Neural cell (in vitro differentiated cells): ENCODE measurements at regions not wholly inside any gene's neighbourhood (a gene's known extent, or its start where the extent isn't known, plus 50 kb on each side); places are given as distances from the start of the nearest gene placed in this dataset.

Experiments
- H2AFZ ChIP-seq: fragments of 200-600, 300-800 bp; sonication (generic), shearing (Covaris generic); 2 replicates; pipeline ENCODE4 v1.6.0; 2014; ENCODE audit warnings: low read depth, mild to moderate bottlenecking, antibody characterized with exemption, low read length, moderate library complexity
- H3F3A ChIP-seq: fragments of 200-600 bp; shearing (Covaris generic); 2 replicates; pipeline ENCODE4 v1.6.1; 2016; ENCODE audit warnings: mild to moderate bottlenecking, moderate library complexity, mixed read lengths, antibody characterized with exemption, low read length; ENCODE audit not compliant: insufficient read depth, poor library complexity, severe bottlenecking
- H3K27ac ChIP-seq: fragments of 200-600, 300-800 bp; sonication (generic), shearing (Covaris generic); 2 replicates; pipeline ENCODE4 v1.5.1; 2014; ENCODE audit warnings: mild to moderate bottlenecking, low read length, moderate library complexity
- H3K27me3 ChIP-seq: fragments of 300-800, 200-600 bp; sonication (generic), shearing (Covaris generic); 2 replicates; pipeline ENCODE4 v1.6.0; 2014; ENCODE audit warnings: mild to moderate bottlenecking, low read depth, low read length, moderate library complexity; ENCODE audit not compliant: insufficient read depth
- H3K36me3 ChIP-seq: fragments of 300-800, 200-600 bp; sonication (generic), shearing (Covaris generic); 2 replicates; pipeline ENCODE4 v1.5.1; 2014; ENCODE audit warnings: mild to moderate bottlenecking, antibody characterized with exemption, low read length, moderate library complexity; ENCODE audit not compliant: insufficient read depth
- H3K4me2 ChIP-seq: fragments of 300-800, 200-600 bp; sonication (generic), shearing (Covaris generic); 2 replicates; pipeline ENCODE4 v1.6.0; 2014; ENCODE audit warnings: mild to moderate bottlenecking, low read length
- H3K4me3 ChIP-seq: fragments of 300-800, 200-600 bp; sonication (generic), shearing (Covaris generic); 2 replicates; pipeline ENCODE4 v1.5.1; 2014; ENCODE audit warnings: mild to moderate bottlenecking, low read length, moderate library complexity
- H3K79me2 ChIP-seq: fragments of 200-600 bp; shearing (Covaris generic); replicated peaks from 2 replicates; pipeline ENCODE4 v1.6.0; 2014; ENCODE audit warnings: mild to moderate bottlenecking, low read length, moderate library complexity; ENCODE audit not compliant: insufficient read depth
- H3K9ac ChIP-seq: fragments of 300-800, 200-600 bp; sonication (generic), shearing (Covaris generic); 2 replicates; pipeline ENCODE4 v1.6.1; 2016; ENCODE audit warnings: mild to moderate bottlenecking, low read length, mixed read lengths
- H3K9me2 ChIP-seq: fragments of 200-600 bp; shearing (Covaris generic); 2 replicates; pipeline ENCODE4 v1.6.1; 2016; ENCODE audit warnings: mild to moderate bottlenecking, low read length, mixed read lengths; ENCODE audit not compliant: insufficient read depth
- H3K9me3 ChIP-seq: fragments of 200-600, 300-800 bp; sonication (generic), shearing (Covaris generic); 2 replicates; pipeline ENCODE4 v1.6.1; 2016; ENCODE audit warnings: mild to moderate bottlenecking, mixed run types, low read length, moderate library complexity, mixed read lengths
- H4K20me1 ChIP-seq: fragments of 200-600 bp; shearing (Covaris generic); 2 replicates; pipeline ENCODE4 v1.6.1; 2016; ENCODE audit warnings: mild to moderate bottlenecking, mixed run types; ENCODE audit not compliant: insufficient read depth
- CTCF ChIP-seq: fragments of 450-650 bp; IDR thresholded peaks from 2 replicates; pipeline ENCODE4 v1.5.1; 2014; ENCODE audit warnings: antibody characterized with exemption, mild to moderate bottlenecking, moderate library complexity; ENCODE audit not compliant: poor library complexity, severe bottlenecking
- EP300 ChIP-seq: fragments of 450-650 bp; conservative IDR thresholded peaks from 2 replicates; pipeline ENCODE4 v1.6.1; 2014; ENCODE audit warnings: antibody characterized with exemption, mild to moderate bottlenecking, moderate library complexity; ENCODE audit not compliant: poor library complexity, severe bottlenecking
- EZH2 ChIP-seq: fragments of 200-600, 300-800 bp; shearing (Covaris generic), sonication (generic); IDR thresholded peaks from 2 replicates; pipeline ENCODE4 v1.6.1; 2014; ENCODE audit warnings: antibody characterized with exemption, low read length, borderline replicate concordance, mild to moderate bottlenecking; ENCODE audit not compliant: insufficient read depth, poor library complexity, severe bottlenecking
- MXI1 ChIP-seq: fragments of 450-650 bp; conservative IDR thresholded peaks from 2 replicates; pipeline ENCODE4 v1.6.1; 2014; ENCODE audit warnings: antibody characterized with exemption, mild to moderate bottlenecking; ENCODE audit not compliant: poor library complexity, severe bottlenecking
- POLR2AphosphoS5 ChIP-seq: IDR thresholded peaks from 2 replicates; pipeline ENCODE4 v1.6.1; 2012
- RAD21 ChIP-seq: fragments of 450-650 bp; conservative IDR thresholded peaks from 2 replicates; pipeline ENCODE4 v1.6.1; 2014; ENCODE audit warnings: antibody characterized with exemption, mild to moderate bottlenecking, moderate library complexity
- REST ChIP-seq: IDR thresholded peaks from 2 replicates; pipeline ENCODE4 v1.6.1; 2012; ENCODE audit warnings: borderline replicate concordance
- SMC3 ChIP-seq: fragments of 450-650 bp; conservative IDR thresholded peaks from 2 replicates; pipeline ENCODE4 v1.6.1; 2014; ENCODE audit warnings: antibody characterized with exemption, mild to moderate bottlenecking, moderate library complexity; ENCODE audit not compliant: poor library complexity
- TAF1 ChIP-seq: IDR thresholded peaks from 2 replicates; pipeline ENCODE4 v1.6.1; 2012; ENCODE audit warnings: low read depth

GRCh38 chr5:130365956-130366355 is 461.7 kb downstream of the CHSY3 start:
- Histone ChIP-seq H3K4me2 (no peak overlapping the region), H3K9ac (no peak overlapping the region), H3K36me3 (no peaks in the 10 kb centered on the region), H3K27me3 (no peaks in the 10 kb centered on the region), H3K9me3 (no peaks in the 10 kb centered on the region), H3K4me3 (no peak overlapping the region), H3F3A (no peaks in the 10 kb centered on the region), H4K20me1 (no peaks in the 10 kb centered on the region), H2AFZ (no peak overlapping the region), H3K79me2 (no peaks in the 10 kb centered on the region), H3K9me2 (no peaks in the 10 kb centered on the region), H3K27ac (no peak overlapping the region)
- no peak for TF ChIP-seq POLR2AphosphoS5
- no peak for TF ChIP-seq RAD21
- TF ChIP-seq TAF1: no peak
- no peak for TF ChIP-seq REST
- TF ChIP-seq EZH2: no peak
- TF ChIP-seq MXI1: no peak
- TF ChIP-seq EP300: no peak
- no peak for TF ChIP-seq CTCF
- no peak for TF ChIP-seq SMC3

GRCh38 chr5:130350131-130350530 is 445.9 kb downstream of the CHSY3 start:
- no peaks in the 10 kb centered on the region for H3K79me2 ChIP-seq
- no peak overlapping the region for H3K9ac ChIP-seq
- H4K20me1 ChIP-seq: no peaks in the 10 kb centered on the region
- H2AFZ ChIP-seq: no peak overlapping the region
- no peaks in the 10 kb centered on the region for H3F3A ChIP-seq
- H3K27me3 ChIP-seq: no peaks in the 10 kb centered on the region
- no peaks in the 10 kb centered on the region for H3K9me3 ChIP-seq
- TF ChIP-seq CTCF (no peak), POLR2AphosphoS5 (no peak), SMC3 (no peak), TAF1 (no peak), EZH2 (no peak), MXI1 (no peak), RAD21 (no peak), REST (no peak), EP300 (no peak)
- H3K9me2 ChIP-seq: no peaks in the 10 kb centered on the region
- H3K4me3 ChIP-seq: no peak overlapping the region
- H3K27ac ChIP-seq: no peak overlapping the region
- no peaks in the 10 kb centered on the region for H3K36me3 ChIP-seq
- no peak overlapping the region for H3K4me2 ChIP-seq
